GM12875 (cell line): ENCODE measurements at regions not wholly inside any gene's neighbourhood (a gene's known extent, or its start where the extent isn't known, plus 50 kb on each side); places are given as distances from the start of the nearest gene placed in this dataset.

Experiments used
- H3K4me3 ChIP-seq: one replicate; pipeline ENCODE4 v1.5.1; 2011; ENCODE audit warnings: low read depth, low read length, control low read depth
- CTCF ChIP-seq: IDR thresholded peaks from 2 replicates; pipeline ENCODE4 v1.5.1; 2011; ENCODE audit warnings: low read depth, mild to moderate bottlenecking, control low read depth, inconsistent platforms, low read length, moderate library complexity, borderline replicate concordance; ENCODE audit not compliant: insufficient read depth

- no peak overlapping the region for H3K4me3 ChIP-seq
- no peak for TF ChIP-seq CTCF
Measured at GRCh38 chr10:93160140-93160539, 86.4 kb downstream of the CYP26A1 start.

DNA sequence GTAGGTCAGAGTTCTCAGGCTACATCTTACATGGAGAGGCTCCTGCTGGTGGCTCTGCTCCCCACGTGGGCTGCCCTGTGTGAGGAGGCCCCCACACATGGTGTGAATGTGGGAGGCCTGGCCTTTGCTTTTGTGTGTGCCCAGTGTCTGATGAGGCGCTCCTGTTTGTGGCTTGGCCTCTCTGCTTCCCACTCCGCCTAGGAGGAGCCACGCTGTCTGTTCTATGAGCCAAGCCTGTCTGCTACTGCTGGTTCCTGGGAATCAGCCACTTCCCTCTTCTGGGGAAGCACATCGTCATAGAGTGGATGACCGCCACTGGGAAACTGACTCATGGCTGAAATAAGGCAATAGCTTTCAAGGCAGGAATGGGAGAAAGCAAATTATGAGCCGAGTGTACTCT lies 87.1 kb downstream of the CYP26A1 start:
- TF ChIP-seq CTCF = no peak
- no peak overlapping the region for H3K4me3 ChIP-seq

GRCh38 chr10:93165367-93165766 lies 91.7 kb downstream of the CYP26A1 start:
- H3K4me3 ChIP-seq = no peak overlapping the region
- no peak for TF ChIP-seq CTCF

DNA sequence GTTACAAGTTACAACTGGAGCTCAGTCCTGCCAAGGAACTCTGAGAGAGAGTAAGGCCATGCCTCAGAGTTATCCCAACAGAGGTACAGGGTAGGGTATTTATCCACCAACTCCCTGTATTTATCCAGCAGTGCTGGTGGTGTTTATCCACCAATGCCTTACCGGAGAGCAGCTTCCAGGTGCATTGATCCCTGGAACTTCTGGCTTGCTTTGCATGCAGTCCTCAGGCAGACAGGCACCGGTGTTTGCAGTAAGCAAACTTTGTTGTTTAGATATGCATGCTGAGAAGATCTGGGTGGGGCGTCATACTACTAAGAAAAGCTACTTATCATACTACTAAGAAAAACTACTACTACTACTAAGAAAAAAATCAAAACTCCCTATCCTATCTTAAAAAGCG lies 92.4 kb downstream of the CYP26A1 start:
- no peak for TF ChIP-seq CTCF

GRCh38 chr10:93171837-93172236 lies 98.1 kb downstream of the CYP26A1 start:
- H3K4me3 ChIP-seq = no peak overlapping the region
- TF ChIP-seq CTCF = no peak

More for the DNA sequence above, 92.4 kb downstream of the CYP26A1 start:
- H3K4me3 ChIP-seq = no peak overlapping the region

DNA sequence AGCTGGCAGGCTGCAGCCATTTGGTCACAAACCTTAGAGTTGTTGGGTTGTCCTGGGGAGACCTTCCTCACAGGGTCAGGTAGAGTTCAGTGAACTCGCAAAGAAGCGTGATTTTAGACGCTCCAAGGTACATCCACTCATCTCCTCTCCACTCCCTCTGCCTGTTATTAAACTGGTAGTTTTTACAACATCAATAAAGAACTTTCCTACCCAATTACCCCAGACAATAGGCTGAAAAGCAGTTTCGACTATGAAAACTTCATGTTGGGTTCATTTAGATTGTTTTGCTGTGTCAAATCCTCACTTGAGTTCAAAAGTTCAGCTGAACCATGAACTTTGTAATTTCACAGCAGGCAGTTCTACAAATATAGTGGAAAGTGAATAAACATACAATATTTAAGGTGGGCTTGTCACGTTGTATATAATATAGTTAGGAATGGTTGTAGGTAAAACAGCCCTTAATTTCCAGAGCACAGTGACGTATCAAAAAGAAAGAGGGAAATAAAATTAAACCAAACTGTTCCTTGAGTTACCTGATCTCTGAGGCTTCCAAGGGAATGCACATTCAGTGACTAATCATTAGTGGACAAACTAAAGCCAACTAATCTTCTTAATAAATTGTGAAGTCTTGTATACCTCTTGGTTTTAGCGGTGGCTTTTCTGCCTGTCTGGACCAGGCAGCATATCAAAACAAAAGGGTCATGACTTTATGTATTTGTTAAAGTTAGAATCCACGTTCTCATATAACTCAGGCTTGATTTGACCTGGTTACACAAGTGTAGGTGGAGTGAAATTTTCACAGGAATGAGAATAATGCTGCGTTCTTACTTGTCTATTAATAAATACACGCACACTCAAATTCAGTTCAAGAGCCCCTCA lies 100.5 kb downstream of the CYP26A1 start:
- TF ChIP-seq CTCF = no peak

DNA sequence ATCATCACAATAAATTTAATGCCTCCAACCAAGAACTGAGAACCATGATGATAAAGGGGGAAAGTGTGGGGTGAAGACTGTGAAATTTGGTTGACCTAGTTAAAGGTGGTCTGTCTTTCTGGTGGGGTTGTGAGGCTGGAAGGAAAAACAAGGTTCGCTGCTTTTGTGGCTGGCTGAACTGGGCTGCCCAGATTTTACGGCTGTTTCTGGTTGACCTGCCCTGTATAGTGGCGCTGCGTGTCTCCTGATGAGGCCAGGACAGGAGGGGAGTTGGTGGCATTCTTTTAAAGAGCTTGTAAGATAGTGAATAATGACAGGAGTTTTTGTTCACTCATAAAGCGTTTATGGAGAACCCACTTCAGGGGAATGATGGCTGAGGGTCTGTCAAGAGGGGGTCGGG lies 101.8 kb downstream of the CYP26A1 start:
- H3K4me3 ChIP-seq = no peak overlapping the region
- no peak for TF ChIP-seq CTCF

More for the DNA sequence above, 100.5 kb downstream of the CYP26A1 start:
- no peak overlapping the region for H3K4me3 ChIP-seq
